Fibroblast of upper back skin (primary cell): ENCODE measurements at regions not wholly inside any gene's neighbourhood (a gene's known extent, or its start where the extent isn't known, plus 50 kb on each side); places are given as distances from the start of the nearest gene placed in this dataset.
A peak's percentile ranks its signal among the peaks of the same experiment; 100 is the strongest.
"Not testable (repeated sequence)": the region's sequence is repeated elsewhere in the genome, so short reads cannot be mapped to it uniquely, and the experiment has no call there.

ENCODE experiments used
- DNase-seq: peaks from one replicate; pipeline ENCODE4 v3.0.0-alpha.2; 2013

DNA sequence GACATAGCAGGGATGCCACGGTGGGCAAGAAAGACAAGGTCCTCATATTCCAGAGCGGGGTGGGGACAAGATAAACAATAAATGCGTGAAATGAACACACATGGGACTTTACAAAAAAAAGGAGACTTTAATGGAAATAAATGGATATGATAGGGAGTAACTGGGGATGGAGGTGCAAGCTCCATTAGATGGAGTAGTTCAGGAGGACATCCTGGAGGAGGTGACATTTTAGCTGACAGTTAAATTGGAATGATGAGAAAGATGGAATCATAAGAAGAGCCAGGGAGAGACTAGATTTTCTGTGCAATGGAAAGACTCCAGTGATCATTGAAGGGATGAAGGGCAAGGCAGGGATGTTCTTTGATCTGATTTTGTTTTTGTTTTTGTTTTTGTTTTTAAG lies 83.6 kb upstream of the MYL10 start:
- no peak for DNase-seq

DNA sequence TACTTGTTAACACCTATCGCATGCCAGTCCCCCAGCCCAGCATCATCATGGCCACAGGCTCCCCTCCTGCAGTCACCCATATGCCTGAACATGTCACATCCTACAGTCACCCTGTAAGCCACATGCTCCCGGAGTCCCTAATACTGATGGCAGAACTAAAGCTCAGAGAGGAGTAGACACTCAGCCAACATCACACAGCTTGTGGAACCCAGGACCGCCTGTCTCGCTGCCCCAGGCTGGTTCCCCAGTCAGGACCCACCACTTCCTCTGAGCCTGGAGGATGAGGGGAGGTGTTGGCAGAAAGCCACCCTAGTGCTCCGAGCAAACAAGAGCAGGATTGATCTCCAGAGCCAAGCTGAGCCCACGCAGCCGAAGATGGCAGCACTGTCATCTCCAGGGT lies 85.0 kb upstream of the MYL10 start:
- no peak for DNase-seq

GRCh38 chr7:101717628-101718357 lies 88.7 kb upstream of the MYL10 start:
- DNase-seq: peak; percentile 71

GRCh38 chr7:101718363-101719122 lies 89.4 kb upstream of the MYL10 start:
- DNase-seq: peak; percentile 32

- no peak for DNase-seq
Observed at GRCh38 chr7:101719123-101719470, 90.0 kb upstream of the MYL10 start.

- no peak for DNase-seq
Observed at GRCh38 chr7:101720324-101720723, 91.2 kb upstream of the MYL10 start.

DNA sequence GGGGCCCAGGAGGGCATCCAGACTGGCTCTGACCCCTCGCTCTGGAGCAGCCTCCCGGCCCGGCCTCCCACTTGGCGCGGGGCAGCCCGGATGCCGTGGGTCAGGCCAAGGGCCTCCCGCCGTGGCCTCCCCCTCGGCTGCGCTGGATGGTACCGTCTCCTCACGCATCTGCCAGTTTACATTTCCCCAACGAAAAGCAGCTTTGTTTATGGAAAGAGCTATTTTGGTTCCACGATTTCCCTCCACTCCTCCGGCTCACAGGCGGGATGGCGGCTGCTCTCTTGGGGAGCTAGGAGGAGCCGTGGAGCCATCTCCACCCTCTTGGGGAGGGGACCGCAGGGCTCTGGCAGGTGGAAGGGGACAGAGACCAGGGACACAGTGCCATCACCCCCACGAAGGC lies 93.2 kb upstream of the MYL10 start:
- no peak for DNase-seq

GRCh38 chr7:101723835-101724234 lies 93.6 kb upstream of the CUX1 start:
- DNase-seq: no peak

GRCh38 chr7:101724957-101725356 lies 92.5 kb upstream of the CUX1 start:
- DNase-seq: no peak

DNA sequence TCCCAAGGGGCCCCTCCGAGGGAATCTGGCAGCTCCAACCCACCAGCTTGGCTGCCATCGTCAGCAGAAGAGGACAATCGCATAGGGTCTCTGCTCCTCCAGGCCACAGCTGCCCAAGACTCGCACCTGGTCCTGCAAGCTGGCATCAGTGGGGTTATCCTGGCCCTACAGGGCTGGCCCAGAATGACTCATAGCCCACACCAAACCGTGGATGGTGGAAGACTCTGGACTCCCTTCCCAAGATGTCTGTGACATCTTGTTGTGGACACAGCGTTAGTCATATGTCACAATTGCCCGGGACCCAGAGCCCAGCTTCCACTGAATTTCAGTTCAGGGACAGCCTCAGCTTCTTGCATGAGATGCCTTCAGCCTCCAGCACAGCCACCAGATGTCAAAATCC lies 91.5 kb upstream of the CUX1 start:
- no peak for DNase-seq

GRCh38 chr7:101727184-101727583 lies 90.2 kb upstream of the CUX1 start:
- no peak for DNase-seq

GRCh38 chr7:101728128-101728527 lies 89.3 kb upstream of the CUX1 start:
- DNase-seq: no peak

DNA sequence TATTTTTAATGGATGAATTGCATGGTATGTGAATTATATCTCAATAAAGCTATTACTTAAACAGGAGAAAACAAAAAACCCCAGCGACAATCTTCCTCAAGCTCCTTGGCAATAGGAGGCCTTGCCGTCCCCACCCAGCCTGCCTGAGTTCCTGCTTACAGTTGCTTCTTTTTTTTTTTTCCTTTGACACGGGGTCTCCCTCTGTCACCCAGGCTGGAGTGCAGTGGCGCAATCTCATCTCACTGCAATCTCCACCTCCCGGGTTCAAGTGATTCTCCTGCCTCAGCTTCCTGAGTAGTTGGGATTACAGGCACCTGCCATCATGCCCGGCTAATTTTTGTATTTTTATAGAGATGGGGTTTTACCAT lies 88.6 kb upstream of the CUX1 start:
- not testable (repeated sequence) for DNase-seq

DNA sequence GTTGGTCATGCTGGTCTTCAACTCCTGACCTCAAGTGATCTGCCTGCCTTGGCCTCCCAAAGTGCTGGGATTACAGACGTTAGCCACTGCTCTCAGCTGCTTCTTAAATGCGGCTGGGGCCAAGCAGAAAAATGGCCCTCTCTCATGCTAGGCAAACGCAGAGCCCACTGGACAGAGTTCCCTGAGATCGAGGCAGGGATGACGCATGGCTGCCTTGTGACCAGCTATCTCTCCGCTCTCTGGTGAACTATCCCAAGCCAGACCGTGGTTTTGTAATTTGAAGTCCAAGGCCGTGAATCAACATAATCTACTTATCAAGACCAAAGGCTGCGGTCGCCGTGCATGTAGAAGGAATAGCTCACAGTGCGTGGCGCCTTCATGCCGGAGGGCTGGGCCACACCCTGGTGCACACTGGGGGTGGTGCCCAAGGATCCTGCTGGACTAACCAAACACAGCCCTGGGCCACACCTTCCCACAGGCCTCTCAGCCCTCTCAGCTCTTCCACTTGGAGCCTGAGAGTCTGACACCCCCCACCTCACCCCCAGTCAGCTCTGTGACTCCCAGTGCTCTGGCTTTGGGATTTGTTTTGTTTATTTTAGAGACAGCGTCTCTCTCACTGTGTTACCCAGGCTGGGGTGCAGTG lies 88.1 kb upstream of the CUX1 start:
- DNase-seq: peak; percentile 82

DNA sequence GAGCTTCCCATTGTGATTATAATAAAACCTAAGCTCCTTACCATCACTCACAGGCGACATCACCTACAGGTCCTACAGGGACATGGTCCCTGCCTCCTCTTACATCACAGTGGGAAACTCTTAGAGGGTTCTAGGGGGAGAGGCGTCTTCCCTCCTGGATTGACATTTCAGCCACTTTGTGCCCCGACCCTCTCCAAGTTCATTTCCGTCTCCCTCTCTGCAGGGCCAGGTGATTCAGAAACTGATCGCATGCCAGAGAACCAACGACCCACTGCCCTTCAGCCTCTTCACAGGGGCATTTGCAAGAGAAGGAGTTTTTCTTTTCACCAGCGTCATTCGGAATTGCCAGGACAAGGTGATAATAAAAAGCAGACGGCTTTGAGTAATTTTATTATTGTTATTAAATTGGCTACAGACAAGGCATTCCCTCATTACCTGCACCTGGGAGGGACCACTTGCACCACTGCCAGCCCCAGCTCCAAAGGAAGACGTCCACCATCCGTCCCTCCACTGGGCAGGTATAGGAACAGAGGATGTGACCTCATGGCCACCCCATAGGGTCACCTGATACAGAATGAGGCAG lies 85.8 kb upstream of the CUX1 start:
- no peak for DNase-seq

GRCh38 chr7:101733713-101734475 lies 83.5 kb upstream of the CUX1 start:
- DNase-seq: peak; percentile 15

DNA sequence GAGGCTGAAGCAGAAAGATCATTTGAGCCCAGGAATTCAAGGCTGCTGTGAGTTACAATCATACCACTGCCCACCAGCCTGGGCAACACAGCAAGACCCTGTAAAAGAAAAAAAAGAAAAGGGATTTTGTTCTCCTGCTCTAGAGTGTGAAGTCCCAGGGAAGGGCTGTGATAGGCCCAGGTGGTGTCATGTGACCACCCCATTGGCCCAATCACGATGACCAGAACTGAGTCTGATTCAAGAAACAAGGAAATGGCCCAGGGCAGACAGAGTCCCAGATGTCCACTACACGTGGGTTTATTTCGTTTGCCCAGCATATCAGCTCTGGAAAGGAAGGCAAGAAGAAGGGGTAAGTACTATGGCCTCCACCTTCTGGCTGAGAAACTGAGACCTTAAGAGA lies 81.3 kb upstream of the CUX1 start:
- DNase-seq: no peak

DNA sequence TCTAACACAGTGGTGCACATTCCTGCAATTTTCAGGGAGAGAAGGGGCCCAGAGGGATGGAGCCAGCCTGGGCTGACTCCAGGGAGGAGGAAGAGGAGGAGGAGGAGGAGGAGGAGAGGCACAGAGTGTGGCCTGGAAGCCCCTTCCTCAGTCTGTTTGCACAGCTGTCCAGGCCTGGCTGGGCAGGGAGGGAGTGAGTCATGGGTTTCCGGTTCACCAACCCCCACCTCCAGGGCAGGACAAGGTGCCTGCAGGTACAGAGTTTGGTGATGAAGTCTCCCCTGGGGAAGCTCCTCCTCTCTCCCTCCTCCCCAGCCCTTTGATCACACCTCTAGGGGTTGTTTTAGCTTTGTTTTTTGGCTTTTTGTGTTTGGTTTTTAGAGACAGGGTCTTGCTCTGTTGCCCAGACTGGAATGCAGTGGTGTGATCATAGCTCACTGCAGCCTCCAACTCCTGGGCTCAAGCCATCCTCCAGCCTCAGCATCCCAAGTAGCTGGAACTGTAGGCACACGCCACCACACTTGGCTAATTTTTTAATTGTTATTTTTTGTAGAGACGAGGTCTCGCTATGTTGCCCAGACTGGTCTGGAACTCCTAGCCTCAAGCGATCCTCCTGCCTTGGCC lies 77.5 kb upstream of the CUX1 start:
- no peak for DNase-seq

DNA sequence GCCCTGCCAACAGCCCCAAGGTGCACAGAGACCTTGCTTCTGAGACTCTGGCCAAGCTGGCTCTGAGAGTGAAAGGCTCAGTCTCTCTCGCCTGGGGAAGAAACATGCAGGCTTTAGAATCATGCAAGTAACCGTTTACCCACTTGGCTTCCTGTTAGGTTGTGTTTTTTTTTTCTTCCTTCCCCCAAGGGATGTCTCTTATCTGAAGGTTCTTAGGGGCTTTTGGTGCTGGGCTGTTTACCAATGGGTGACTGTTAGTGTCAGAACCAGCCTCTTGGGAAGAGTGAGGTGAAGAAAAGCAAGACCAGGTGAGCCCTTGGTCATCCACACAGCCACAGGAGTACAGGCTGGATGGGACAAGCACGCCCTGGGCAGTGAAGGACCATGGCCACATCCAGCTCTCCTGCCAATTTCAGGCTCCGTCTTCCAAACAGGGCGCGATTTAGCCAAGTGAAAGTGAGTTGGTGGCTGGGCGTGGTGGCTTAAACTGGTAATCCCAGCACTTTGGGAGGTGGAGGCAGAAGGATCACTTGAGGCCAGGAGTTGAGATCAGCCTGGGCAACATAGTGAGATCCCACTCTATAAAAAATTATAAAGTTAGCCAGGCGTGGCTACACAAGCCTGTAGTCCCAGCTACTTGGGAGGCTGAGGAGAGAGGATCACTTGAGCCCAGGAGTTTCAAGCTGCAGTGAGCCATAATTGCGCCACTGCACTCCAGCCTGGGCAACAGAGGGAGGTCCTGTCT lies 76.3 kb upstream of the CUX1 start:
- no peak for DNase-seq

DNA sequence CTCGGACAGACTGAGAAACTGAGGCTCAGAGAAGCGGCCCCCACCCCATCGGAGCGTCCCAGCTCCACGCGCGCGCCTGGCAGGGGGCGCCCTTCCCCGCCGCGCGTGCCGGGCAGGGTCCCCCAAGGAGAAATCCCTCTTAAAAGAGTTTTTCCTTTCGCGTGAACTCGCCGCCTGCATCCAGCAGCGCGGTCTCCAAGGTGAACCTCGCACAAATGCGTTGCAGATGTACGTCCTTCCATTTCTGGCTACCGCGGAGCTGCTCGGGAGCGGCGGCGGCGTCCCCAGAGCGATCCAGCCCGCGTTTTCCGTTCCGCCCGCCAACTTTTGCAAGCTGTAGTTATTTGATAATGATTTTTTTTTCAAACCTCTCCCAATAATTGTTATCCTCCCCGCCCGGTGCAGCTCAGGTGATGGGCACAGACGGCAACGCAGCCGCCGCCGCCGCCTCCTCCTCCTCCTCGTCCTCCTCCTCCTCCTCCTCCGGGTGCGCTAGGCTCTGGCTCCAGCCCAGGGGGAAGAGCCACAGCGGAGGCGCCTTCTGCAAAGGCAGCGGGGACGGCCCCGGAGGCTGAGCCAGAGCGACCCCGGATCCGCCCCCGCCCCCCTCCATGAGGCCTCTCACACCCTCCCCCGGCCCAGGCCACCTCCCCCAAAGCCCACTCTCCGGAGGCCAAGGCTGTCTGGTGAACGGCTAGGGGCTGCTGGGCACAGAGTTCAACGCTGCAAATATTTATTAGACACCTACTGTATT lies 74.0 kb upstream of the CUX1 start:
- peak; percentile 50 for DNase-seq

DNA sequence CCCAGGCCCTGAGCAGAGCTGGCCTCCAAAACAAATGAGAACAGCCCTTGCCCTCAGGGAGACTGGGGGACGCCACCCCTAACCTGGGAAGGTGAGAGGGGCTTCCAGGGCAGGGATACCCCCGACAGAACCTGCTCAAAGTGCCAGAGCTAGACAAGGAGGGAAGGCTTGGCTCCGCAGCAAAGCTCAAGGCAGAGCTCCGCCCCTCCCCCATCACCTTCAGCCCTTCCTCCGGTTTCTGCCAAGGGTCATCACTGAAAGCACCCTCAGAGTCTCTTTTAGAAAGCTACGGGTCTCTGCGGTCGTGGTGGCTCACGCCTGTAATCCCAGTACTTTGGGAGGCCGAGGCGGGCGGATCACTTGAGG lies 73.4 kb upstream of the CUX1 start:
- DNase-seq: no peak
